GM21619 (cell line): ENCODE measurements at regions not wholly inside any gene's neighbourhood (a gene's known extent, or its start where the extent isn't known, plus 50 kb on each side); places are given as distances from the start of the nearest gene placed in this dataset.

ENCODE experiments used
- ATAC-seq: cut with Tn5 transposase; IDR thresholded peaks from one replicate; pipeline ENCODE4 v1.9.1; 2021; ENCODE audit not compliant: unreplicated experiment

DNA sequence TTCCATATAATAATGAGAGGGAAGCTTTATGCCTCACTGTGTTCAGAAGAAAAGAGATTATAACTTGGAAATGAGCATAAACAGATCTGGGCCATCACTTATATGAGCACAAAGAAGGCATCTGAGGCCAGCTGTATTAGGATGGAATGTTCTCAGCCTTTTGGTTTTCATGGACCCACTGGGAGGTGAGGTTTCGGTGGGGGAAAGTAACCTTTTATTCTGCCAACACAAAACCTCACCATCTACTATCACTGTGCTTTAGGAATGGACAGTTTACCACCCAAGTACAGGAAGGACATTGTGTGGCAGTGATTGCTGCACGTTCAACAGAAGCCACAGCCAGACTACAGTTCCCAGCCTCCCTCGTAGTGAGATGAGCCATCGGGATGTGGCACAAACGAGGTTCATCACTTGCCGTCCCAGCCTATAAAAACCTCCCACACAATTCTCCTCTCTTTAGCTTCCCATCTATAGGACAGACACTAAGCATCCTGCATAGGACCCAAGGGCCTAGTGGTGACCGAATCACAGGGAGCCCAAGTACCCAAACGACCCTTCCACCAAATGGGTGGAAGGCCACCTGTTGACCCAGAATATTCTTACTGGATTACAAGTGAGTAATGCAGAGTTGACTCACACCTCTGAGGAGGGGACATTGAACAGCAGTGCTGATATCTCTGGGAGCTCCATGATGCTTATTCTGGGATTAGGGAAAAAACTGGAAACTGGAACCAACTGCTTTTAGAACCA lies 121.5 kb upstream of the RAG2 start:
- ATAC-seq, result no peak

DNA sequence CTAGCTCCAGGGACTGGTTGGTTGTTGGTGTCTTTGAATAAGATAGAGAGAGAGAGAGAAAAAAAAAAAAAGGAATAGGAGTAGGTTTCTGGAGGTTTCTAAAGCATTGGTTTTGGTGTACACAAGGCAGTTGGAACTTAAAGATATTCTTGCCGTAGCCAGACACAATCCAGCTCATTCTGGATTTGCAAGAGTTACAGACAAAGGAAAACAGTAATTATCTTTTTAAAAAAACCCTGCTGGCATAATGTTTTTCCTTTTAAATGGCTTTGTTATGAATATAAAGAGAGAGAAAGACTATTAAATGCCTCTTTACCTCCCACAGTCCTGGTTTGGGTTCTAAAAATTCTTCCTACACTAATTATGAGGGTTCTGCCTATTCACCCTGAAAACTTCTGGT lies 120.4 kb upstream of the RAG2 start:
- no peak for ATAC-seq

DNA sequence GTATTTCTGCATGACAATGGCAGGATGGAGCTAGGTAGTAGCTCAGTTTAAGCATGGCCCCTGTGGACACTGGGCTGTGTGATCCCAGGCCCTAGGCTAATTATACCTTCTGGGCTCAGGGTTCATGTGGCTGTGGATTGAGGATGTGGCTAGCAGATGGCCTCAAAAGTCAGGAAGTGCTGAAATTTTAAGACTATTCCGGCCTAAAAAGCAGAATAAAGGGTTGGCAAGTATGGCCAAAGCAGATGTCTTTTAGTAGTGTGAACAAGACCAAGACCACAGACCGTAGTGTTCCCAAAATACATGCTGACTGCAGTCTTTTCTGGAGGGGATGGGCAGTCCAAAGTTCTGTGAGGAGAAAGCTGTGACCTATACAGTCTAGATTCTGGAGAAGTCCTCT lies 115.7 kb upstream of the RAG2 start:
- ATAC-seq, result no peak

DNA sequence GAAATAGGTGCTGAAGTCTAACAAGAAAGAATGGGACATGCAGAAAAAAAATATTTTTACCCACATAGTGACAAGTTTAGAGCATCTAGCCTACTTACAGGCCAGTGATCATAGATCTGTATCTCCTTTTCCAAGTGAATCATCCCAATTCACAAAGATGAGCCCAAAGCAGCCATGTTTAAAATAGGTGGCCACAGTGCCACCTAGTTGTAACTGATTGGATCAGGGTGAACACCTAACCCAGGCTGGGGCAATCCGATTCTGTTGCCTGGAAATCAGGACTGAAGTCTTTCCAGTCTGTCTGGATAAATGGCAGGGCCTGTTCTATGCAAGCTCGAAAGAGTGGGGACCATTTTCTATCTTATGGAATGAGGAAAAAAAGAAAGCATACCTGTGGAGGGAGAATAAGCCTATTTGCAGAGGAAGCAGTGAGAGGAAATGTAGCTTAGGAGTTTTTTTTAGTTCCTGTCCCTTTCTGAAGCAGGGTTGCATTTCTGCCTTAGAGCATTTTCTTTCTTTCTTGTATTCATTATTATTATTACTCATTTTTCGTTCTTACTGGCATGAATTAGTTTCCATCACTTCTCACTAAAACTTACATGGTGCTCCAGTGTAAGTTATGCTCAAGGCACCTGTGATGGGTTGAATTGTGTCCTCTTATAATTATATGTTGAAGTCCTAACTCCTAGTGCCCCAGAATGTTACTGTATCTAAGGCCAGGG lies 113.2 kb upstream of the RAG2 start:
- no peak for ATAC-seq
